ENCODE measurements at regions not wholly inside any gene's neighbourhood (a gene's known extent, or its start where the extent isn't known, plus 50 kb on each side); places are given as distances from the start of the nearest gene placed in this dataset.

- DNase-seq, result no peak
Measured at GRCh38 chr1:42096554-42096953, 56.7 kb upstream of the GUCA2B start.

- no peak for DNase-seq
Measured at GRCh38 chr1:42089246-42089645, 64.0 kb upstream of the GUCA2B start.

- DNase-seq, result no peak
Measured at GRCh38 chr1:42086146-42086545, 67.1 kb upstream of the GUCA2B start.

- no peak for DNase-seq
Measured at GRCh38 chr1:42085596-42085995, 67.6 kb upstream of the GUCA2B start.

GRCh38 chr1:42081475-42081874 lies 71.7 kb upstream of the GUCA2B start:
- no peak for DNase-seq

- no peak for DNase-seq
Measured at GRCh38 chr1:42075179-42075578, 78.0 kb upstream of the GUCA2B start.

GRCh38 chr1:42070996-42071395 lies 82.2 kb upstream of the GUCA2B start:
- no peak for DNase-seq

- no peak for DNase-seq
Measured at GRCh38 chr1:42057800-42058199, 95.4 kb upstream of the GUCA2B start.

GRCh38 chr1:42056460-42056859 lies 96.8 kb upstream of the GUCA2B start:
- no peak for DNase-seq

- no peak for DNase-seq
Measured at GRCh38 chr1:42055061-42055460, 98.1 kb upstream of the GUCA2B start.

GRCh38 chr1:42052072-42052699 lies 101.0 kb upstream of the GUCA2B start:
- no peak for DNase-seq

GRCh38 chr1:42047508-42047880 lies 105.7 kb upstream of the GUCA2B start:
- no peak for DNase-seq

GRCh38 chr1:42046761-42047507 lies 106.3 kb upstream of the GUCA2B start:
- no peak for DNase-seq

- DNase-seq, result no peak
Measured at GRCh38 chr1:42044346-42044745, 108.9 kb upstream of the GUCA2B start.

GRCh38 chr1:42043811-42044210 lies 109.4 kb upstream of the GUCA2B start:
- DNase-seq, result no peak

GRCh38 chr1:42043182-42043581 lies 110.0 kb upstream of the GUCA2B start:
- no peak for DNase-seq

GRCh38 chr1:42041031-42041430 lies 112.2 kb upstream of the GUCA2B start:
- DNase-seq, result no peak

GRCh38 chr1:42040159-42040558 lies 113.1 kb upstream of the GUCA2B start:
- no peak for DNase-seq

- no peak for DNase-seq
Measured at GRCh38 chr1:42038261-42038660, 114.9 kb upstream of the GUCA2B start.

- DNase-seq, result no peak
Measured at GRCh38 chr1:42037586-42037985, 115.6 kb upstream of the GUCA2B start.

GRCh38 chr1:42037161-42037560 lies 116.0 kb upstream of the GUCA2B start:
- DNase-seq, result no peak

- DNase-seq, result peak; percentile 33 to 97 (median 90)
Measured at GRCh38 chr1:42035830-42036604, 117.2 kb upstream of the GUCA2B start.

Measured in amygdala (tissue), 56 donors.